Activated naive CD8-positive, alpha-beta T cell treated with anti-CD3 and anti-CD28 coated beads for 36 hours (primary cell): ENCODE measurements at regions not wholly inside any gene's neighbourhood (a gene's known extent, or its start where the extent isn't known, plus 50 kb on each side); places are given as distances from the start of the nearest gene placed in this dataset.
"Not testable (repeated sequence)": the region's sequence is repeated elsewhere in the genome, so short reads cannot be mapped to it uniquely, and the experiment has no call there.

Source experiments
- DNase-seq: peaks from one replicate; pipeline ENCODE4 v3.0.0; 2021
- H3K27ac Mint-ChIP-seq: one replicate; pipeline ENCODE4 v1.8.0; 2022; ENCODE audit warnings: mild to moderate bottlenecking, moderate library complexity, mixed read lengths
- H3K27me3 Mint-ChIP-seq: one replicate; pipeline ENCODE4 v1.8.0; 2022; ENCODE audit warnings: mild to moderate bottlenecking, mixed read lengths
- H3K36me3 Mint-ChIP-seq: one replicate; pipeline ENCODE4 v1.8.0; 2021; ENCODE audit warnings: mild to moderate bottlenecking, mixed read lengths
- H3K4me1 Mint-ChIP-seq: one replicate; pipeline ENCODE4 v1.8.0; 2021; ENCODE audit warnings: mixed read lengths
- H3K4me3 Mint-ChIP-seq: one replicate; pipeline ENCODE4 v1.8.0; 2022; ENCODE audit warnings: mild to moderate bottlenecking, moderate library complexity, mixed read lengths
- H3K9me3 Mint-ChIP-seq: one replicate; pipeline ENCODE4 v1.8.0; 2022; ENCODE audit warnings: mixed read lengths

GRCh38 chr6:12613811-12614210 is 102.8 kb upstream of the PHACTR1 start:
- Mint-ChIP-seq H3K4me3 (no peak overlapping the region), H3K36me3 (no peaks in the 10 kb centered on the region), H3K9me3 (no peaks in the 10 kb centered on the region), H3K4me1 (no peaks in the 10 kb centered on the region), H3K27me3 (peaks cover 23% of the 10 kb centered on the region), H3K27ac (no peak overlapping the region)
- no peak for DNase-seq

- no peak for DNase-seq
- H3K4me3 Mint-ChIP-seq = no peak overlapping the region
- H3K27me3 Mint-ChIP-seq = peaks cover 22% of the 10 kb centered on the region
- no peaks in the 10 kb centered on the region for H3K9me3 Mint-ChIP-seq
- no peak overlapping the region for H3K27ac Mint-ChIP-seq
- H3K36me3 Mint-ChIP-seq = no peaks in the 10 kb centered on the region
- no peaks in the 10 kb centered on the region for H3K4me1 Mint-ChIP-seq
Measured at GRCh38 chr6:12614456-12614855, 102.1 kb upstream of the PHACTR1 start.

DNA sequence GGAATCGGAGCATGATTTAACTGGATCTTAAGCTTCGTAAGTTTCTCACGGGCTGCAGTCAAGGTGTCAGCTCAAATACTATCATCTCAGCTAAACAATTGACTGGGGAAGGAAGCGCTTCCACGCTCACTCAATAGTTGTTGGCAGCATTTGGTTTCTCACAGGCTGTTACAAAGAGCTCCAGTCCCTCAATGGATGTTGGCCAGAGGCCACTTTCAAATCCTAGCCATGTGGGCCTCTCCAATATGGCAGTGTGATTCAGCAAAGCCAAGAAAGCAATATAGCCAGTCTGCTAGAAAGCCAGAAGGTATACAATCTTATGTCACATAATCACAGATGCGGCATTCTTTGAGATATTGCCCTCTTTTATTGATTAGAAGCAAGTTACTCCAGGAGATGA is 98.3 kb upstream of the PHACTR1 start:
- no peak for DNase-seq
- Mint-ChIP-seq H3K4me1 (peaks cover 2% of the 10 kb centered on the region), H3K4me3 (no peak overlapping the region), H3K36me3 (no peaks in the 10 kb centered on the region), H3K27ac (no peak overlapping the region), H3K9me3 (no peaks in the 10 kb centered on the region), H3K27me3 (peaks cover 4% of the 10 kb centered on the region)

DNA sequence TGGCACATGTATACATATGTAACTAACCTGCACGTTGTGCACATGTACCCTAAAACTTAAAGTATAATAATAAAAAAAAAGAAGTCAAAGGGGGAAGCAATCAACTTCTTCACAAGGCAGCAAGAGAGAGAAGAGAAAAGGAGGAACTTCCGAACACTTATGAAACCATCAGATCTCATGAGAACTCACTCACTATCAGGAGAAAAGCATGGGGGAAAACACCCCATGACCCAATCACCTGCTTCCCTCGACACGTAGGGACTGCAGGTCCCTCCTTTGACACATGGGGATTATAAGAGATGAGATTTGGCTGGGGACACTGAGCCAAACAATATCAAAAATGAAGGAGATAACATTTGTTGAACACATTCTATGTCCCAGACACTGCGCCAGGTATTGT is 94.8 kb upstream of the PHACTR1 start:
- Mint-ChIP-seq H3K4me1 (peaks cover 2% of the 10 kb centered on the region), H3K27me3 (peaks cover 4% of the 10 kb centered on the region), H3K9me3 (no peaks in the 10 kb centered on the region), H3K36me3 (no peaks in the 10 kb centered on the region), H3K27ac (no peak overlapping the region), H3K4me3 (no peak overlapping the region)
- no peak for DNase-seq

GRCh38 chr6:12622566-12622965 is 94.0 kb upstream of the PHACTR1 start:
- no peak overlapping the region for H3K27ac Mint-ChIP-seq
- peaks cover 2% of the 10 kb centered on the region for H3K4me1 Mint-ChIP-seq
- H3K9me3 Mint-ChIP-seq = no peaks in the 10 kb centered on the region
- peaks cover 4% of the 10 kb centered on the region for H3K27me3 Mint-ChIP-seq
- H3K4me3 Mint-ChIP-seq = no peak overlapping the region
- no peaks in the 10 kb centered on the region for H3K36me3 Mint-ChIP-seq
- no peak for DNase-seq

GRCh38 chr6:12624142-12624837 is 92.3 kb upstream of the PHACTR1 start:
- Mint-ChIP-seq H3K27ac (no peak overlapping the region), H3K4me1 (peaks cover 2% of the 10 kb centered on the region), H3K9me3 (no peaks in the 10 kb centered on the region), H3K4me3 (no peak overlapping the region), H3K27me3 (no peaks in the 10 kb centered on the region), H3K36me3 (no peaks in the 10 kb centered on the region)
- DNase-seq = no peak

- Mint-ChIP-seq H3K27ac (no peak overlapping the region), H3K9me3 (no peaks in the 10 kb centered on the region), H3K4me1 (no peaks in the 10 kb centered on the region), H3K36me3 (no peaks in the 10 kb centered on the region), H3K4me3 (no peak overlapping the region), H3K27me3 (no peaks in the 10 kb centered on the region)
- no peak for DNase-seq
Measured at GRCh38 chr6:12627053-12627452, 89.5 kb upstream of the PHACTR1 start.

- peaks cover 4% of the 10 kb centered on the region for H3K27me3 Mint-ChIP-seq
- no peaks in the 10 kb centered on the region for H3K36me3 Mint-ChIP-seq
- H3K27ac Mint-ChIP-seq = no peak overlapping the region
- DNase-seq = no peak
- H3K4me3 Mint-ChIP-seq = no peak overlapping the region
- no peaks in the 10 kb centered on the region for H3K4me1 Mint-ChIP-seq
- H3K9me3 Mint-ChIP-seq = no peaks in the 10 kb centered on the region
Measured at GRCh38 chr6:12628327-12628726, 88.2 kb upstream of the PHACTR1 start.

DNA sequence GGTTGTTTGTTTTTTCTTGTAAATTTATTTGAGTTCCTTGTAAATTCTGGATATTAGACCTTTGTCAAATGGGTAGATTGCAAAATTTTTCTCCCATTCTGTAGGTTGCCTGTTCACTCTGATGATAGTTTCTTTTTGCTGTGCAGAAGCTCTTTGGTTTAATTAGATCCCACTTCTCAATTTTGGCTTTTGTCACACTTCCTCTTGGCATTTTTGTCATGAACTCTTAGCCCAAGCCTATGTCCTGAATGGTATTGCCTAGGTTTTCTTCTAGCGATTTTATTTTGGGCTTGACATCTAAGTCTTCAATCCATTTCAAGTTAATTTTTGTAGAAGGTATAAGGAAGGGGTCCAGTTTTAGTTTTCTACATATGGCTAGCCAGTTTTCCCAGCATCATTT is 82.8 kb upstream of the PHACTR1 start:
- not testable (repeated sequence) for DNase-seq, H3K4me1 Mint-ChIP-seq, H3K9me3 Mint-ChIP-seq, H3K27ac Mint-ChIP-seq, H3K36me3 Mint-ChIP-seq, H3K4me3 Mint-ChIP-seq
- peaks cover 28% of the 10 kb centered on the region for H3K27me3 Mint-ChIP-seq

GRCh38 chr6:12635375-12635774 is 81.2 kb upstream of the PHACTR1 start:
- Mint-ChIP-seq H3K4me3 (no peak overlapping the region), H3K4me1 (peaks cover 6% of the 10 kb centered on the region), H3K9me3 (peaks cover 7% of the 10 kb centered on the region)

GRCh38 chr6:12635813-12636212 is 80.8 kb upstream of the PHACTR1 start:
- Mint-ChIP-seq H3K9me3 (peaks cover 7% of the 10 kb centered on the region), H3K4me3 (no peak overlapping the region), H3K27ac (no peak overlapping the region), H3K27me3 (peaks cover 28% of the 10 kb centered on the region), H3K4me1 (peaks cover 6% of the 10 kb centered on the region), H3K36me3 (no peaks in the 10 kb centered on the region)
- DNase-seq = no peak

More at GRCh38 chr6:12635375-12635774, 81.2 kb upstream of the PHACTR1 start:
- Mint-ChIP-seq H3K27ac (no peak overlapping the region), H3K36me3 (no peaks in the 10 kb centered on the region), H3K27me3 (peaks cover 28% of the 10 kb centered on the region)
- DNase-seq = no peak

DNA sequence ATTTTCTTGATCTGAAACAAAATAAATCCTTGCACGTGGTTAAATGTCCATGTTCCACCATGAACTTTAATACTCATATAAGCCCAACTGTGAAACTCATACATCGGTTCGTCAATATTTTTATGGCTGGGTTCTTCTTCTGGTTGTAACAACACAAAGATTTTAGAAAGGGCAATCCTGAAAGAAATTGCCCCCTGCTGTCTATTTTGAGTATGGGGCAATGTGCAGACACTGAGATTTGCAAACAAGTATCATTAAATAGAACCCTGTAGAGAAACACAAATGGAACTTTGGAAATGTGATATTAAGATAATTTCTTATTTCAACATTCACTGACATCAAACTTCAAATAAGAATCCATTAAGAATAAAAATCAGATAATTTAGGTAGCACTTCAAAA is 80.2 kb upstream of the PHACTR1 start:
- H3K9me3 Mint-ChIP-seq = peaks cover 7% of the 10 kb centered on the region

DNA sequence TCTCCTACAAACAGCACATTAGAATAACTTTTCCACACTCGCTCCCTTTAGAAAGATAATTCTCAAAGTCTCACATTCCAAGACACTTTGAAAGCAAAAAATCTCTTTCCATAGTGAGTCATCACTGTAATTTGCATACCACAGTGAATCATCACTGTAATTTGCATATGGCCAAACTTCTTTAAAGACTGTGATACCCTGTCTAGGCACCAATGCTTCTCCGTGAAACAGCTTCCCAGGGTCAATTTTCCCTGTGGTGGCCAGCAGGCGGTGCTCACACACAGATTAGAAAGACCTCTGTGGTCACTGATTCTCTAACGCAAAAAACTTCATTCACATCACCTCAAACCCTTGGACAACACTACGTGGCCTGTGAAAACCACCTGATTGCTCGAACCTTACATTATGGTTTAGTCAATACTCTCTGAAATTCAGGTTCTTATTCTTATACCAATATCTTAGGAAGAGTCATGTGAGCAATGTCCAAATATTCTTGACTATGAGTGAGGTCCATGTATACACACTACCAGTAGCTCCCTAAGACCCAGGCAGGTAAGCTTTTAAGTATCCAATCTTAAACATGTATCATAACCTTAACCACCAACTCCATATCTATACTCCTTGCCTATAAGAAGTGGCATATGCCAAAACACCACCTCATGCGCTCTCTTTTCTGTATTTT is 78.5 kb upstream of the PHACTR1 start:
- peaks cover 6% of the 10 kb centered on the region for H3K4me1 Mint-ChIP-seq
- H3K27ac Mint-ChIP-seq = no peak overlapping the region
- H3K4me3 Mint-ChIP-seq = no peak overlapping the region
- peaks cover 13% of the 10 kb centered on the region for H3K9me3 Mint-ChIP-seq
- peaks cover 35% of the 10 kb centered on the region for H3K27me3 Mint-ChIP-seq
- H3K36me3 Mint-ChIP-seq = no peaks in the 10 kb centered on the region
- peak; percentile 49 for DNase-seq

More for the DNA sequence above, 80.2 kb upstream of the PHACTR1 start:
- no peak for DNase-seq
- H3K27me3 Mint-ChIP-seq = peaks cover 31% of the 10 kb centered on the region
- no peak overlapping the region for H3K27ac Mint-ChIP-seq
- peaks cover 6% of the 10 kb centered on the region for H3K4me1 Mint-ChIP-seq
- H3K36me3 Mint-ChIP-seq = no peaks in the 10 kb centered on the region
- no peak overlapping the region for H3K4me3 Mint-ChIP-seq

- Mint-ChIP-seq H3K4me1 (peaks cover 6% of the 10 kb centered on the region), H3K9me3 (peaks cover 11% of the 10 kb centered on the region), H3K4me3 (no peak overlapping the region), H3K27ac (no peak overlapping the region), H3K27me3 (peaks cover 19% of the 10 kb centered on the region), H3K36me3 (no peaks in the 10 kb centered on the region)
- DNase-seq = no peak
Measured at GRCh38 chr6:12640438-12640837, 76.1 kb upstream of the PHACTR1 start.

GRCh38 chr6:12641785-12642184 is 74.8 kb upstream of the PHACTR1 start:
- Mint-ChIP-seq H3K9me3 (peaks cover 11% of the 10 kb centered on the region), H3K27me3 (peaks cover 19% of the 10 kb centered on the region)
- H3K36me3 Mint-ChIP-seq, H3K27ac Mint-ChIP-seq, DNase-seq, H3K4me1 Mint-ChIP-seq, H3K4me3 Mint-ChIP-seq: not testable (repeated sequence)

GRCh38 chr6:12645941-12646340 is 70.6 kb upstream of the PHACTR1 start:
- H3K27ac Mint-ChIP-seq = no peak overlapping the region
- H3K36me3 Mint-ChIP-seq = no peaks in the 10 kb centered on the region
- peaks cover 14% of the 10 kb centered on the region for H3K9me3 Mint-ChIP-seq
- no peak overlapping the region for H3K4me3 Mint-ChIP-seq
- no peak for DNase-seq
- no peaks in the 10 kb centered on the region for H3K4me1 Mint-ChIP-seq
- H3K27me3 Mint-ChIP-seq = peaks cover 11% of the 10 kb centered on the region
